Right lobe of liver (tissue), 4 donors: ENCODE measurements at regions not wholly inside any gene's neighbourhood (a gene's known extent, or its start where the extent isn't known, plus 50 kb on each side); places are given as distances from the start of the nearest gene placed in this dataset.

Experiments
- POLR2A ChIP-seq: fragments of 450-650 bp; IDR thresholded peaks from one replicate; pipeline ENCODE4 v1.6.1; 2017; ENCODE audit warnings: antibody characterized with exemption, mild to moderate bottlenecking
- TF ChIP-seq, protein P1 (sequence below), 4 donors: fragments of 200-600 bp in 3 of 4; fragments of 450-650 bp in 1 of 4; IDR thresholded peaks; one replicate each; pipeline versions ENCODE4 v1.5.1 to v1.8.0; 2016 to 2022; ENCODE audit warnings: antibody characterized with exemption in 4 of 4, mild to moderate bottlenecking in 2 of 4
- donor health status: DM: no; HTN: no; CAD: no.
- donor health status: DM: no; HTN: no; CAD: no.
- donor health status: DM: no; HTN: yes; CAD: no.

DNA sequence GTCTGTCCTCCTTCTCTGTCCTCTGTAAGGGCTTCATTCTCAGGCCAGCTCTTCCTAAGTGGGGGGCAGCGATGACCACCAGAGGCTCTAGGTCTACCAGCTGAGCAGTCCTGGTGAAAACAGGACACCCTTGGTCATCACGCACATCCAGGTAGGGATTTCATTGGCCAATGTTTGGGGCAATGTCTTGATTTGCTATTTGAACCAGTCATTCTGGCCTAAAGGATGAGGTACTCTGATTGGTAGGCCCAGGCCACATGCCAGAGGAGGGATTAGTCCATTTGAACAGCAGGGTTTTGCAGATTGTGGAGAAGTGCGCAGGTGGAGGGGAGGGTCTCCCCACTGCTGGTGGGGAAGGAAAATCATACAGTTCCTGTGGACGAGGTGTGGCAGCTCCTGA lies 57.3 kb downstream of the PLXNA1 start:
- TF ChIP-seq, protein P1, sequence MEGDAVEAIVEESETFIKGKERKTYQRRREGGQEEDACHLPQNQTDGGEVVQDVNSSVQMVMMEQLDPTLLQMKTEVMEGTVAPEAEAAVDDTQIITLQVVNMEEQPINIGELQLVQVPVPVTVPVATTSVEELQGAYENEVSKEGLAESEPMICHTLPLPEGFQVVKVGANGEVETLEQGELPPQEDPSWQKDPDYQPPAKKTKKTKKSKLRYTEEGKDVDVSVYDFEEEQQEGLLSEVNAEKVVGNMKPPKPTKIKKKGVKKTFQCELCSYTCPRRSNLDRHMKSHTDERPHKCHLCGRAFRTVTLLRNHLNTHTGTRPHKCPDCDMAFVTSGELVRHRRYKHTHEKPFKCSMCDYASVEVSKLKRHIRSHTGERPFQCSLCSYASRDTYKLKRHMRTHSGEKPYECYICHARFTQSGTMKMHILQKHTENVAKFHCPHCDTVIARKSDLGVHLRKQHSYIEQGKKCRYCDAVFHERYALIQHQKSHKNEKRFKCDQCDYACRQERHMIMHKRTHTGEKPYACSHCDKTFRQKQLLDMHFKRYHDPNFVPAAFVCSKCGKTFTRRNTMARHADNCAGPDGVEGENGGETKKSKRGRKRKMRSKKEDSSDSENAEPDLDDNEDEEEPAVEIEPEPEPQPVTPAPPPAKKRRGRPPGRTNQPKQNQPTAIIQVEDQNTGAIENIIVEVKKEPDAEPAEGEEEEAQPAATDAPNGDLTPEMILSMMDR (IDR thresholded peaks at IDR 0.05), result no peak
- no peak for TF ChIP-seq POLR2A
